GM23248 (cell line): ENCODE measurements at regions not wholly inside any gene's neighbourhood (a gene's known extent, or its start where the extent isn't known, plus 50 kb on each side); places are given as distances from the start of the nearest gene placed in this dataset.

Experiments
- DNase-seq: peaks from one replicate; pipeline ENCODE4 v3.0.0-alpha.2; 2015
- H2AFZ ChIP-seq: fragments of 200-600 bp; sonication (generic); 2 replicates; pipeline ENCODE4 v1.6.1; 2016; ENCODE audit warnings: antibody characterized with exemption
- H3F3A ChIP-seq: fragments of 200-600 bp; sonication (generic); 2 replicates; pipeline ENCODE4 v1.6.1; 2016; ENCODE audit warnings: mild to moderate bottlenecking, antibody characterized with exemption, mixed run types; ENCODE audit not compliant: insufficient read depth
- H3K27ac ChIP-seq: fragments of 200-600 bp; sonication (generic); 2 replicates; pipeline ENCODE4 v1.5.1; 2016; ENCODE audit warnings: mild to moderate bottlenecking
- H3K27me3 ChIP-seq: fragments of 200-600 bp; sonication (generic); replicated peaks from 2 replicates; pipeline ENCODE4 v1.6.1; 2016; ENCODE audit warnings: mild to moderate bottlenecking; ENCODE audit not compliant: insufficient read depth
- H3K36me3 ChIP-seq: fragments of 200-600 bp; sonication (generic); 2 replicates; pipeline ENCODE4 v1.6.1; 2016; ENCODE audit warnings: low read depth, mild to moderate bottlenecking
- H3K4me1 ChIP-seq: fragments of 200-600 bp; sonication (generic); 2 replicates; pipeline ENCODE4 v1.6.1; 2016; ENCODE audit warnings: mild to moderate bottlenecking; ENCODE audit not compliant: insufficient read depth
- H3K4me2 ChIP-seq: fragments of 200-600 bp; sonication (generic); one replicate; pipeline ENCODE4 v1.6.1; 2016; ENCODE audit warnings: mild to moderate bottlenecking; ENCODE audit not compliant: unreplicated experiment
- H3K4me3 ChIP-seq: fragments of 200-600 bp; sonication (generic); 2 replicates; pipeline ENCODE4 v1.5.1; 2016; ENCODE audit warnings: mild to moderate bottlenecking
- H3K79me2 ChIP-seq: fragments of 200-600 bp; sonication (generic); 2 replicates; pipeline ENCODE4 v1.6.1; 2016; ENCODE audit warnings: mild to moderate bottlenecking; ENCODE audit not compliant: insufficient read depth
- H3K9ac ChIP-seq: fragments of 200-600 bp; sonication (generic); 2 replicates; pipeline ENCODE4 v1.6.1; 2016; ENCODE audit warnings: mild to moderate bottlenecking
- H3K9me2 ChIP-seq: fragments of 200-600 bp; sonication (generic); 2 replicates; pipeline ENCODE4 v1.6.1; 2016; ENCODE audit warnings: mixed run types, mild to moderate bottlenecking, moderate library complexity; ENCODE audit not compliant: insufficient read depth
- H3K9me3 ChIP-seq: fragments of 200-600 bp; sonication (generic); one replicate; pipeline ENCODE4 v1.6.1; 2017; ENCODE audit warnings: low read depth
- H4K20me1 ChIP-seq: fragments of 200-600 bp; sonication (generic); 2 replicates; pipeline ENCODE4 v1.6.0; 2016; ENCODE audit not compliant: insufficient read depth
- EZH2 ChIP-seq: fragments of 200-600 bp; sonication (generic); IDR thresholded peaks from 2 replicates; pipeline ENCODE4 v1.6.1; 2018; ENCODE audit warnings: antibody characterized with exemption, mild to moderate bottlenecking; ENCODE audit not compliant: insufficient read depth, poor library complexity, severe bottlenecking
- EZH2phosphoT487 ChIP-seq: fragments of 200-600 bp; sonication (generic); IDR thresholded peaks from 2 replicates; pipeline ENCODE4 v1.6.1; 2018; ENCODE audit warnings: antibody characterized with exemption, moderate library complexity, mild to moderate bottlenecking, low read depth; ENCODE audit not compliant: insufficient read depth
- WGBS, 2 experiments: methylation state at CpG; one replicate each; pipeline ENCODE4 v1.1.6; 2015 to 2017; ENCODE audit warnings: low lambda C conversion rate in 2 of 2, low coverage in 1 of 2; ENCODE audit errors: missing lambda C conversion rate in 2 of 2; 5-methylcytosine and 5-hydroxymethylcytosine counted together
- in situ Hi-C: fragments of 300-500 bp; cut with MboI; formaldehyde crosslinking; loops from 2 replicates; pipeline ENCODE4 v1.15.0; 2020

DNA sequence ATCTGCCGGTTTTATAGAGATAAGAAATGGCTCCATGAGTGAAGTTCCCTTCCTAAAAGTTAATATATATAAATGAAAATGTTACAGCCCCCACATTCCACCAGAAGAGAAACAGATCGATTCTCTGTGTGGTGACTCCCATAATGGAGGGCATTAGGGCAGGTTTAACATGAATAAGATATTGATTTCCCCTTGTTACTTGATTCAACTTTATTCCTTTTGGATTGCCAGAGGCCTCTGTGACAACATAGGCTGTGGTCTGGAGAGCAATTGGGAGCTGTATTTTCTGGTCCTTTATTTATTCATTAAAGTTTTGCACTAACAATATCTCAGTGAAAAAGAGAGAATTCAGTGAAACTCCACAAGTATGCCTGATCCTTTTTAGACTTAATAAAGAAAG lies 125.2 kb upstream of the CCDC196 start:
- H3K9me2 ChIP-seq: no peaks in the 10 kb centered on the region
- no peaks in the 10 kb centered on the region for H4K20me1 ChIP-seq
- H3K27me3 ChIP-seq: no peaks in the 10 kb centered on the region; the same call in 1 of the 2 replicates
- DNase-seq: no peak
- no peaks in the 10 kb centered on the region for H3K4me1 ChIP-seq
- H3F3A ChIP-seq: no peaks in the 10 kb centered on the region
- H3K4me2 ChIP-seq: no peak overlapping the region
- no peaks in the 10 kb centered on the region for H3K36me3 ChIP-seq
- H2AFZ ChIP-seq: no peak overlapping the region
- no peak for TF ChIP-seq EZH2phosphoT487
- TF ChIP-seq EZH2: no peak
- no peak overlapping the region for H3K9ac ChIP-seq
- no peaks in the 10 kb centered on the region for H3K9me3 ChIP-seq
- in situ Hi-C loops: no loop called here
- 0 to 3% methylated on average over 2 of the region's 2 CpGs for WGBS, 2 experiments
- no peak overlapping the region for H3K4me3 ChIP-seq
- H3K79me2 ChIP-seq: no peaks in the 10 kb centered on the region
- no peak overlapping the region for H3K27ac ChIP-seq

DNA sequence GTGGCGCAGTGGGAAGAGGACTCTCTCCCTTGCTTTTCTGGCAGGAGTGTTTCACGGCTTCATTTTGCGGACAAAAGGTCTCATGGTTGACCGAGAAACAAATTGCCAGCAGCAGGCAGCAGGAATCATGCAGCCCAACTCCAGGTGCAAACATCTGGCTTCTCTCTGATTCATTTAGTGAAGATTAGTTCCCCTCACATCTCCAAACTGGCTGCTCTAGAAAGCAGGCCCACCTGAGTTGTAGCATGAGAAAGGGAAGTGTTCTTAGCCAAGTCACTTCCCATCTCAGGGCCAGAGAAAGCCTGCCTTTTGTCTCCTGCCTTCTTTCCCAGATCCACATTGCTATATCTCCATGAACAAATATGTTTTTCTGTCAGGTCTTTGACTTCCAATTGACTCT lies 120.8 kb upstream of the CCDC196 start:
- Histone ChIP-seq H3K4me2 (no peak overlapping the region), H3K4me3 (no peak overlapping the region), H3K79me2 (no peaks in the 10 kb centered on the region), H3K4me1 (no peaks in the 10 kb centered on the region), H3K27me3 (no peaks in the 10 kb centered on the region; the same call in 1 of the 2 replicates), H2AFZ (no peak overlapping the region), H3K36me3 (no peaks in the 10 kb centered on the region), H3F3A (no peaks in the 10 kb centered on the region), H3K9me3 (no peaks in the 10 kb centered on the region), H3K27ac (no peak overlapping the region), H4K20me1 (no peaks in the 10 kb centered on the region), H3K9me2 (no peaks in the 10 kb centered on the region), H3K9ac (no peak overlapping the region)
- 61 to 67% methylated on average over 4 of the region's 4 CpGs for WGBS, 2 experiments
- DNase-seq: no peak
- TF ChIP-seq EZH2phosphoT487: no peak
- no peak for TF ChIP-seq EZH2
- in situ Hi-C loops: no loop called here

DNA sequence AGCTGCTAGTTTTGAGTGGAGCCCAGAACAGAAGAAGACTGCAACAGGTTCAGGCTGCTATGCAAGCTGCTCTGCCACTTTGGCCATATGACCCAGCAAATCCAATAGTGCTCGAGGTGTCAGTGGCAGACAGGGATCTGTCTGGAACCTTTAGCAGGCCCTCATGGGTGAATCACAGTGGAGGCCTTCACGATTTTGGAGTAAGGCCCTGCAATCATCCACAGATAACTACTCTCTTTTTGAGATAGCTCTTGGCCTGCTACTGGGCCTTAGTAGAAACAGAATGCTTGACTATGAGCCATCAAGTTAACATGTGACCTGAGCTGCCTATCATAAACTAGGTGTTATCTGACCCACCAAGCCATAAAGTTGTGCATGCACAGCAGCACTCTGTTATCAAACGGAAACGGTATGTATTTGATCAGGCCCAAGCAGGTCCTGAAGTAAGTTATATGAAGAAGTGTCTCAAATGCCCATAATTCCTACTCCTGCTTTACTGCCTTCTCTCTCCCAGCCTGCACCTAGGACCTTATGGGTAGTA lies 116.9 kb upstream of the CCDC196 start:
- 34 to 42% methylated on average over 4 of the region's 4 CpGs for WGBS, 2 experiments
- Histone ChIP-seq H3F3A (no peaks in the 10 kb centered on the region), H3K9me2 (no peaks in the 10 kb centered on the region), H3K9me3 (no peaks in the 10 kb centered on the region), H3K36me3 (no peaks in the 10 kb centered on the region), H3K9ac (no peak overlapping the region), H3K4me1 (no peaks in the 10 kb centered on the region), H3K27me3 (no peaks in the 10 kb centered on the region), H3K4me2 (no peak overlapping the region), H3K27ac (no peak overlapping the region), H4K20me1 (no peaks in the 10 kb centered on the region), H3K4me3 (no peak overlapping the region), H3K79me2 (no peaks in the 10 kb centered on the region), H2AFZ (no peak overlapping the region)
- in situ Hi-C loops: no loop called here
- no peak for DNase-seq
- TF ChIP-seq EZH2phosphoT487 (no peak), EZH2 (no peak)

DNA sequence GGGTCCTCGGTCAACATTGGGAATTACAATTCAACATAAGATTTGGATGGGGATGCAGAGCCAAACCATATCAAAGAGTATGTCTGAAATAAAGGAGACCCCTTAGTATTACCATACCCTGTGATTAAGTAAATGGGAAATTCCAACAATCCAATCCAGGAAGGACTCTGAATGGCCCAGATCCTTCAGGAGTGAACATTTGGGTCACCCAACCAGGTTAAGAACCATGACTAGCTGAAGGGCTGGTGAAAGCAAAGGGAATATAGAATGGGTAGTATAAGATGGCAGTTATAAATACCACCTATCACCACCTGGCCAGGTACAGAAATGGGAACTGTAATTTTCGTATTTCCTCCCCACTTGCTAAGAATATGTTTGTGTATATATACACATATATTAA lies 114.4 kb upstream of the CCDC196 start:
- Histone ChIP-seq H3K4me2 (no peak overlapping the region), H3K79me2 (no peaks in the 10 kb centered on the region), H3K36me3 (no peaks in the 10 kb centered on the region), H3K4me1 (no peaks in the 10 kb centered on the region), H3F3A (no peaks in the 10 kb centered on the region), H2AFZ (no peak overlapping the region), H3K27ac (no peak overlapping the region), H3K4me3 (no peak overlapping the region), H3K27me3 (no peaks in the 10 kb centered on the region), H4K20me1 (no peaks in the 10 kb centered on the region), H3K9ac (no peak overlapping the region), H3K9me2 (no peaks in the 10 kb centered on the region), H3K9me3 (no peaks in the 10 kb centered on the region)
- in situ Hi-C loops: no loop called here
- WGBS, 2 experiments: 55 to 62% methylated on average over 2 of the region's 2 CpGs
- no peak for TF ChIP-seq EZH2phosphoT487
- TF ChIP-seq EZH2: no peak
- no peak for DNase-seq
